K562 (cell line): ENCODE measurements at regions not wholly inside any gene's neighbourhood (a gene's known extent, or its start where the extent isn't known, plus 50 kb on each side); places are given as distances from the start of the nearest gene placed in this dataset.

Experiments
- ATAC-seq: fragments of 200-7000 bp; cut with Tn5 transposase; 3 replicates; pipeline ENCODE4 v1.9.1; 2020; ENCODE audit warnings: moderate library complexity
- BruUV-seq: library from RNA; stranded (reverse); fragments of 400-500 nt; replicated peaks from 2 replicates; lab custom pipeline; 2021; lab: Mats Ljungman, UMichigan
- CTCF ChIA-PET: fragments of 300-600 bp; formaldehyde crosslinking; extraction: SDS; loops from one replicate; lab custom pipeline; 2021; ENCODE audit warnings: low intra/inter-chr PET ratio; lab: Yijun Ruan, JAX
- POLR2A ChIA-PET: fragments of 300-600, 350-650 bp; sonication (Branson Sonifier 250); formaldehyde crosslinking; extraction: SDS; loops from one replicate; lab custom pipeline; 2021; ENCODE audit warnings: antibody characterized with exemption, inconsistent platforms; lab: Yijun Ruan, JAX
- DNase-seq, 4 experiments: peaks; one replicate each; pipeline versions ENCODE4 v3.0.0 to v3.0.0-alpha.2; 2011 to 2018; ENCODE audit warnings: low spot score in 3 of 4, mixed read lengths in 3 of 4; ENCODE audit errors: extremely low read depth in 1 of 4
- FAIRE-seq: peaks from 2 replicates; lab custom pipeline; 2011; peaks lifted over from hg19 to GRCh38; lab: Jason Lieb, UNC
- H2AFZ ChIP-seq: 2 replicates; pipeline ENCODE4 v1.6.0; 2011; ENCODE audit warnings: low read depth, low read length, control low read depth, inconsistent platforms
- H3K27ac ChIP-seq: fragments of 200-600 bp; 3 replicates; pipeline ENCODE4 v1.8.0; 2011; ENCODE audit warnings: low read depth, mild to moderate bottlenecking, control low read depth, inconsistent platforms, low read length, moderate library complexity, mixed read lengths; ENCODE audit errors: extremely low read depth
- H3K27me3 ChIP-seq, 2 experiments: fragments of 300-600 bp in 1 of 2; 2 replicates in 1 of 2; 3 replicates in 1 of 2; pipeline versions ENCODE4 v1.6.0 to v1.8.0; 2011; ENCODE audit warnings: inconsistent platforms in 2 of 2, low read length in 2 of 2, mild to moderate bottlenecking in 1 of 2, mixed read lengths in 1 of 2, moderate library complexity in 1 of 2; ENCODE audit not compliant: control insufficient read depth in 2 of 2, insufficient read depth in 2 of 2
- H3K36me3 ChIP-seq: fragments of 300-600 bp; 3 replicates; pipeline ENCODE4 v1.8.0; 2011; ENCODE audit warnings: mild to moderate bottlenecking, low read length, inconsistent platforms; ENCODE audit not compliant: control insufficient read depth, insufficient read depth
- H3K4me1 ChIP-seq, 2 experiments: fragments of 200-600 bp in 1 of 2; replicated peaks in 1 of 2; 2 replicates in 1 of 2; 3 replicates in 1 of 2; pipeline versions ENCODE4 v1.5.1 to v1.8.0; 2011; ENCODE audit warnings: inconsistent platforms in 2 of 2, low read length in 2 of 2, mild to moderate bottlenecking in 1 of 2, mixed read lengths in 1 of 2, moderate library complexity in 1 of 2; ENCODE audit not compliant: control insufficient read depth in 2 of 2, insufficient read depth in 2 of 2
- H3K4me2 ChIP-seq: 2 replicates; pipeline ENCODE4 v1.6.1; 2011; ENCODE audit warnings: low read length, control low read depth, inconsistent platforms, mixed read lengths; ENCODE audit not compliant: insufficient read depth
- H3K4me3 ChIP-seq: fragments of 200-600 bp; sonication (generic), shearing (Covaris generic); 2 replicates; pipeline ENCODE4 v1.5.1; 2016; ENCODE audit warnings: control low read depth, inconsistent platforms
- H3K79me2 ChIP-seq: fragments of 200-600 bp; 3 replicates; pipeline ENCODE4 v1.8.0; 2011; ENCODE audit warnings: low read length, inconsistent platforms; ENCODE audit not compliant: control insufficient read depth, insufficient read depth
- H3K9ac ChIP-seq, 2 experiments: 2 replicates each; pipeline versions ENCODE4 v1.6.0 to v1.6.1; 2011; ENCODE audit warnings: low read depth in 2 of 2, low read length in 2 of 2, control low read depth in 1 of 2, inconsistent platforms in 1 of 2, mild to moderate bottlenecking in 1 of 2, mixed read lengths in 1 of 2; ENCODE audit not compliant: insufficient read depth in 1 of 2
- H3K9me1 ChIP-seq: one replicate; pipeline ENCODE4 v1.6.0; 2011; ENCODE audit warnings: inconsistent platforms, mild to moderate bottlenecking, low read length, moderate library complexity; ENCODE audit not compliant: control insufficient read depth, insufficient read depth
- H3K9me3 ChIP-seq: replicated peaks from 2 replicates; pipeline ENCODE4 v1.5.1; 2011; ENCODE audit warnings: low read depth, low read length, inconsistent platforms; ENCODE audit not compliant: control insufficient read depth, insufficient read depth
- H4K20me1 ChIP-seq: replicated peaks from 2 replicates; pipeline ENCODE4 v1.6.1; 2011; ENCODE audit warnings: low read length, inconsistent platforms, mixed read lengths; ENCODE audit not compliant: control insufficient read depth, insufficient read depth
- CAMTA2 ChIP-seq: fragments of 250-450 bp; sonication (Bioruptor Pico); conservative IDR thresholded peaks from 2 replicates; pipeline ENCODE4 v1.5.1; 2022
- CBX8 ChIP-seq: fragments of 200-600 bp; sonication (generic); IDR thresholded peaks from 2 replicates; pipeline ENCODE4 v1.6.1; 2012; ENCODE audit warnings: borderline replicate concordance, mixed run types, low read depth, mild to moderate bottlenecking, moderate library complexity, mixed read lengths, low read length, control low read depth, inconsistent platforms; ENCODE audit not compliant: poor library complexity, severe bottlenecking; ENCODE audit errors: extremely low read depth
- KDM5B ChIP-seq: fragments of 200-600 bp; sonication (generic); IDR thresholded peaks from 2 replicates; pipeline ENCODE4 v1.6.1; 2012; ENCODE audit warnings: low read depth, mild to moderate bottlenecking, moderate library complexity, low read length, control low read depth, inconsistent platforms; ENCODE audit not compliant: insufficient replicate concordance
- SMAD3 ChIP-seq: fragments of 450-650 bp; formaldehyde crosslinking; conservative IDR thresholded peaks from 2 replicates; pipeline ENCODE4 v1.4.0; 2020; ENCODE audit warnings: mild to moderate bottlenecking
- THRAP3 ChIP-seq: fragments of 450-650 bp; IDR thresholded peaks from 2 replicates; pipeline ENCODE4 v1.6.1; 2016; ENCODE audit warnings: mild to moderate bottlenecking, inconsistent platforms, borderline replicate concordance
- WHSC1 ChIP-seq: IDR thresholded peaks from one replicate; pipeline ENCODE4 v1.6.1; 2012; ENCODE audit warnings: low read length, control low read depth, inconsistent platforms
- ZNF696 ChIP-seq: fragments of 250-450 bp; sonication (Bioruptor Pico); conservative IDR thresholded peaks from 2 replicates; pipeline ENCODE4 v1.4.0; 2020; ENCODE audit warnings: mild to moderate bottlenecking, moderate library complexity
- ZSCAN32 ChIP-seq: fragments of 450-650 bp; formaldehyde crosslinking; IDR thresholded peaks from 2 replicates; pipeline ENCODE4 v1.4.0; 2020; ENCODE audit warnings: mild to moderate bottlenecking, moderate library complexity
- WGBS: fragments of 100-300 bp; shearing (Covaris generic); methylation state at CpG from one replicate; pipeline ENCODE4 v1.1.6; 2016; ENCODE audit warnings: low coverage, mixed read lengths; ENCODE audit not compliant: insufficient coverage; ENCODE audit errors: missing lambda C conversion rate; 5-methylcytosine and 5-hydroxymethylcytosine counted together
- in situ Hi-C: fragments of 300-500 bp; cut with MboI; formaldehyde crosslinking; loops from 4 replicates; pipeline ENCODE4 v1.15.0; 2018; ENCODE audit warnings: inconsistent platforms, mixed read lengths
- intact Hi-C: fragments of 100-400 bp; cut with micrococcal nuclease; formaldehyde crosslinking; loops from 2 replicates; pipeline ENCODE4 v1.14.2; 2022
- TF ChIP-seq, protein P1 (sequence below): sonication (generic); formaldehyde crosslinking; IDR thresholded peaks from 2 replicates; pipeline ENCODE4 v1.8.0; 2022; ENCODE audit warnings: mild to moderate bottlenecking, missing genetic modification reagents

DNA sequence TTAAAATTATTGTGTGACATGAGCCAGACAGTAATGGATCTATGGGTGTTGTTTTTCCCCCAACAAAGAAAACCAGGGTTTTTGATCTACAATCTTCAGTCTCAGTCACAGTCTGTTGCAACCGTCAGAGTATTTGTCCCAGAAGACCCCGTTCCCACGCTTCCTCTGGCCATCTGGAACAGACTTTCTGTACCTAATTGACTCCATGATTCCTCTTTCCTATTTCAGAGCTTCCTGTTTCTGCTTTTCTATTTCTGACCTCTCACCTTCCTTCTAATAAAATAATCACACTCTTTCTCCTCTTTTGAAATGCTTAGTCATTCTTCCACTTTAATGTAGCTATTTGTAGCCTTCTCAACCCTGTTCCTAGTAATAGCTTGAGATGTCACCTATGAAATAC, 1044.8 kb downstream of the DTWD2 start:
- intact Hi-C loops, result no loop called here

More for the DNA sequence above, 1044.8 kb downstream of the DTWD2 start:
- TF ChIP-seq WHSC1, result no peak
- no peak for TF ChIP-seq KDM5B
- no peak for TF ChIP-seq SMAD3 (CRISPR knock-in tag)
- TF ChIP-seq CAMTA2 (CRISPR knock-in tag), result no peak
- TF ChIP-seq ZNF696 (CRISPR knock-in tag), result no peak
- TF ChIP-seq CBX8, result no peak
- TF ChIP-seq, protein P1, sequence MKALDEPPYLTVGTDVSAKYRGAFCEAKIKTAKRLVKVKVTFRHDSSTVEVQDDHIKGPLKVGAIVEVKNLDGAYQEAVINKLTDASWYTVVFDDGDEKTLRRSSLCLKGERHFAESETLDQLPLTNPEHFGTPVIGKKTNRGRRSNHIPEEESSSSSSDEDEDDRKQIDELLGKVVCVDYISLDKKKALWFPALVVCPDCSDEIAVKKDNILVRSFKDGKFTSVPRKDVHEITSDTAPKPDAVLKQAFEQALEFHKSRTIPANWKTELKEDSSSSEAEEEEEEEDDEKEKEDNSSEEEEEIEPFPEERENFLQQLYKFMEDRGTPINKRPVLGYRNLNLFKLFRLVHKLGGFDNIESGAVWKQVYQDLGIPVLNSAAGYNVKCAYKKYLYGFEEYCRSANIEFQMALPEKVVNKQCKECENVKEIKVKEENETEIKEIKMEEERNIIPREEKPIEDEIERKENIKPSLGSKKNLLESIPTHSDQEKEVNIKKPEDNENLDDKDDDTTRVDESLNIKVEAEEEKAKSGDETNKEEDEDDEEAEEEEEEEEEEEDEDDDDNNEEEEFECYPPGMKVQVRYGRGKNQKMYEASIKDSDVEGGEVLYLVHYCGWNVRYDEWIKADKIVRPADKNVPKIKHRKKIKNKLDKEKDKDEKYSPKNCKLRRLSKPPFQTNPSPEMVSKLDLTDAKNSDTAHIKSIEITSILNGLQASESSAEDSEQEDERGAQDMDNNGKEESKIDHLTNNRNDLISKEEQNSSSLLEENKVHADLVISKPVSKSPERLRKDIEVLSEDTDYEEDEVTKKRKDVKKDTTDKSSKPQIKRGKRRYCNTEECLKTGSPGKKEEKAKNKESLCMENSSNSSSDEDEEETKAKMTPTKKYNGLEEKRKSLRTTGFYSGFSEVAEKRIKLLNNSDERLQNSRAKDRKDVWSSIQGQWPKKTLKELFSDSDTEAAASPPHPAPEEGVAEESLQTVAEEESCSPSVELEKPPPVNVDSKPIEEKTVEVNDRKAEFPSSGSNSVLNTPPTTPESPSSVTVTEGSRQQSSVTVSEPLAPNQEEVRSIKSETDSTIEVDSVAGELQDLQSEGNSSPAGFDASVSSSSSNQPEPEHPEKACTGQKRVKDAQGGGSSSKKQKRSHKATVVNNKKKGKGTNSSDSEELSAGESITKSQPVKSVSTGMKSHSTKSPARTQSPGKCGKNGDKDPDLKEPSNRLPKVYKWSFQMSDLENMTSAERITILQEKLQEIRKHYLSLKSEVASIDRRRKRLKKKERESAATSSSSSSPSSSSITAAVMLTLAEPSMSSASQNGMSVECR (CRISPR knock-in tag), result no peak
- no peak for TF ChIP-seq THRAP3
- no peak for TF ChIP-seq ZSCAN32
- DNase-seq, result no peak
- BruUV-seq, result no TSS peak
- Histone ChIP-seq H3K4me3 (no peak overlapping the region), H3K9me1 (no peaks in the 10 kb centered on the region), H3K9ac (no peak overlapping the region), H4K20me1 (no peaks in the 10 kb centered on the region), H2AFZ (no peak overlapping the region), H3K79me2 (no peaks in the 10 kb centered on the region), H3K27ac (no peak overlapping the region), H3K4me2 (no peak overlapping the region), H3K27me3 (no peaks in the 10 kb centered on the region), H3K36me3 (no peaks in the 10 kb centered on the region), H3K4me1 (no peaks in the 10 kb centered on the region), H3K9me3 (no peaks in the 10 kb centered on the region)
- ChIA-PET CTCF (no interaction called here), POLR2A (no interaction called here)
- FAIRE-seq, result no peak
- 0% methylated on average over 3 of the region's 3 CpGs for WGBS
- in situ Hi-C loops, result no loop called here
- no peak for ATAC-seq
